ENCODE measurements at regions not wholly inside any gene's neighbourhood (a gene's known extent, or its start where the extent isn't known, plus 50 kb on each side); places are given as distances from the start of the nearest gene placed in this dataset.
A peak's percentile ranks its signal among the peaks of the same experiment; 100 is the strongest.

DNA sequence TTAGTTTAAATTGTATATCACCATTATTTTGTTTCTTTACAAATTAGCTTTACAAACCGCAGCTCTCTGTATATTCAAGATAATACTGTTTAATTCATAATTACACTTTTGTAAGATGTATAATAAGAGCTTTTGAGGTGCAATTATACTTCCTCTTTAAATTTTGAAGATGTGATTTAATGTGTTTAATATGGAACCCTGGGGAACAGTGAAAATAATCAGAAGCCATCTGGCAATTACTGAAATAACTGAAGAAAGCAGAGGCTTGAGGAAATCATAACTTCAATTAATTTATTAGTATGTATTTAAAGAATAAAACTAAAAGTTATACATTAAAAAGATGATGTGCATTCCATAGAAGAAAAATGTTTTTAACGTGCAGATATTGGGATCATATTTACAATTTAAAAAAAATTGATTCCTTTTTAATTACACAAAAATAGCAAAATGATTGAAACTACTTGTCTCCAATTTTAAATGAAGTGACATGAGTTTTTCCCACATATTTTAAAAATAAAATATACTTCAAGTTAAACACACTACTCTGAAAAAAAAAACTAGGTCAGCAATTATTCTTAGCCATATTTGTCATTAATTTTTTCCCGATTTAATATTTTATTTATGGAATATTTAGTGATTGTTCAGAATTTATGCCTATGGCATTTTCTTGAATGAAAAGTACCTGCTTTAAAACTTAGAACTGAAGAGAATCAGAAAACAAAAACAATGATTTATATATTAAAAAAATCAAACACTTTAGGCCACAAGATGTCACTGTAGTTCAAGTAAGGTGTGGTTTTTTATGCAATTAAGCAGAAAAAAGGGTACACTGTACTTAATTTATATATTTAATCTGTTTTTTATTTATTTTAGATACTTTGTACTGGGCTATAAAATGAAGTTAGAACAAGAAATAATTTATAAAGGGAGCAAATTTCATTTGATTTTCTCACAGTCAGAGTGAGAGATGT, 942.7 kb upstream of the NDST4 start:
- TF ChIP-seq, protein P1, sequence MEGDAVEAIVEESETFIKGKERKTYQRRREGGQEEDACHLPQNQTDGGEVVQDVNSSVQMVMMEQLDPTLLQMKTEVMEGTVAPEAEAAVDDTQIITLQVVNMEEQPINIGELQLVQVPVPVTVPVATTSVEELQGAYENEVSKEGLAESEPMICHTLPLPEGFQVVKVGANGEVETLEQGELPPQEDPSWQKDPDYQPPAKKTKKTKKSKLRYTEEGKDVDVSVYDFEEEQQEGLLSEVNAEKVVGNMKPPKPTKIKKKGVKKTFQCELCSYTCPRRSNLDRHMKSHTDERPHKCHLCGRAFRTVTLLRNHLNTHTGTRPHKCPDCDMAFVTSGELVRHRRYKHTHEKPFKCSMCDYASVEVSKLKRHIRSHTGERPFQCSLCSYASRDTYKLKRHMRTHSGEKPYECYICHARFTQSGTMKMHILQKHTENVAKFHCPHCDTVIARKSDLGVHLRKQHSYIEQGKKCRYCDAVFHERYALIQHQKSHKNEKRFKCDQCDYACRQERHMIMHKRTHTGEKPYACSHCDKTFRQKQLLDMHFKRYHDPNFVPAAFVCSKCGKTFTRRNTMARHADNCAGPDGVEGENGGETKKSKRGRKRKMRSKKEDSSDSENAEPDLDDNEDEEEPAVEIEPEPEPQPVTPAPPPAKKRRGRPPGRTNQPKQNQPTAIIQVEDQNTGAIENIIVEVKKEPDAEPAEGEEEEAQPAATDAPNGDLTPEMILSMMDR (conservative IDR thresholded peaks at IDR 0.05; ENCODE audit: low read depth, low read length): peak; percentile 46; the same call in 1 of the 2 replicates
- TF ChIP-seq EZH2 (IDR thresholded peaks at IDR 0.05; ENCODE audit: low read length, unreplicated experiment): no peak

Data from PC-3 (cell line).